Stimulated activated effector memory CD8-positive, alpha-beta T cell treated with anti-CD3 and anti-CD28 coated beads, Interleukin-12 subunit alpha, Interleukin-12 subunit beta, amount 100 ng/mL, for 72 hours (primary cell): ENCODE measurements at regions not wholly inside any gene's neighbourhood (a gene's known extent, or its start where the extent isn't known, plus 50 kb on each side); places are given as distances from the start of the nearest gene placed in this dataset.

Experiments used
- ATAC-seq: fragments of 150-1000 bp; cut with Tn5 transposase; 2 replicates; pipeline ENCODE4 v1.10.0; 2021
- DNase-seq, 2 donors: peaks; one replicate each; pipeline ENCODE4 v3.0.0; 2021 to 2022; ENCODE audit warnings: low spot score in 2 of 2
- H3K27ac Mint-ChIP-seq: one replicate; pipeline ENCODE4 v1.8.0; 2022; ENCODE audit warnings: mild to moderate bottlenecking, mixed read lengths
- H3K36me3 Mint-ChIP-seq: one replicate; pipeline ENCODE4 v1.8.0; 2022; ENCODE audit warnings: mild to moderate bottlenecking, mixed read lengths
- H3K4me1 Mint-ChIP-seq: one replicate; pipeline ENCODE4 v1.8.0; 2022; ENCODE audit warnings: mixed read lengths
- H3K4me3 Mint-ChIP-seq: one replicate; pipeline ENCODE4 v1.8.0; 2022; ENCODE audit warnings: mild to moderate bottlenecking, mixed read lengths
- H3K9me3 Mint-ChIP-seq: one replicate; pipeline ENCODE4 v1.8.0; 2022; ENCODE audit warnings: mixed read lengths

DNA sequence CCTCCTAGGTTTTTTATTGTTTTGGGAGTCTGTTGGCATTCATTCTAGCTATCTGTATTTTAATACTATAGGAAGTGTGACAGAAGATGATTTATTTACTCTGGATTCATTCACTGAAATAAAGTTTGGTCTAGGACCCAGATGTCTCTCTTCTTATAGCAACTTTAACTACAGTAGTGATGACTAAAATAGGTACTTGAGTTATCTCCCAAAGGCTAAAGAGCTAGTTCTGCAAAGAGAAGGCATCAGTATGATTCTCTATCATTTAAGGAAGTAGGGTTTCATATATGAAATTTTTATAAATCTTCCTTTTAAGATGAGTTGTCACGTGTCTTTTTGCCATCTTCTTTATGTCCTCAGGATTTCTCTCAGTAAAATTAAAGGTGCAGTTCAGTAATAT lies 507.4 kb downstream of the KCTD12 start:
- no peaks in the 10 kb centered on the region for H3K36me3 Mint-ChIP-seq
- no peaks in the 10 kb centered on the region for H3K4me1 Mint-ChIP-seq
- no peak overlapping the region for H3K4me3 Mint-ChIP-seq
- DNase-seq (no peak), ATAC-seq (no peak)
- peaks cover 2% of the 10 kb centered on the region for H3K9me3 Mint-ChIP-seq
- no peak overlapping the region for H3K27ac Mint-ChIP-seq

DNA sequence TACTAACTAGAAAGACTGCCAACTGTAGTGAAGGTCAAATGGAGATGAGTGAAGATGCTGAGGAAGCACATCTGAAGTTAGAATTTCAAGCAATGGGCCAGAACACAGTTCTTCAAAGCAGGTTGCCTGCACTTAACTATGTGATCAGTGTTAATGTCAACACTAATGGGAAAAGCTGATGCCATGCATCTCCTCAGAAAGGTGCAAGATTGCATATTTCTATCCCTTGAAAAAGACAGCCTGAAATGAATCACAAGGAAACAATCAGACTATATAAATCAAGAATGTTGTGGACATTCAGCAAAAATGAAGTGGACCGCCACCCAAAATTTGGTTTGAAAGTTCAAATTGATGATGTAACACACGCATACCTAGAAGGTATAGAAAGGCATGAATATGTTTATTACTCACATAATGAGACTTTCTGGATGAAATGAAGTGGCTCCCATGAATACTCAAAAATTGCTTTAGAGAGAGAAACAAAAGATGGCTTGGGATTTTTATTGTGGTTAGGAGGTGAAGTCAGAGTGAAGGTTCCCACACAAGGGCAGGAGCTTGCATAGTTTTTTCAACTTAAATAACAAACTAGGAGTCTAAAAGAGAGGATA lies 522.4 kb downstream of the KCTD12 start:
- Mint-ChIP-seq H3K36me3 (no peaks in the 10 kb centered on the region), H3K4me3 (no peak overlapping the region), H3K27ac (no peak overlapping the region), H3K9me3 (peaks cover 5% of the 10 kb centered on the region), H3K4me1 (no peaks in the 10 kb centered on the region)
- no peak for ATAC-seq
- no peak for DNase-seq

DNA sequence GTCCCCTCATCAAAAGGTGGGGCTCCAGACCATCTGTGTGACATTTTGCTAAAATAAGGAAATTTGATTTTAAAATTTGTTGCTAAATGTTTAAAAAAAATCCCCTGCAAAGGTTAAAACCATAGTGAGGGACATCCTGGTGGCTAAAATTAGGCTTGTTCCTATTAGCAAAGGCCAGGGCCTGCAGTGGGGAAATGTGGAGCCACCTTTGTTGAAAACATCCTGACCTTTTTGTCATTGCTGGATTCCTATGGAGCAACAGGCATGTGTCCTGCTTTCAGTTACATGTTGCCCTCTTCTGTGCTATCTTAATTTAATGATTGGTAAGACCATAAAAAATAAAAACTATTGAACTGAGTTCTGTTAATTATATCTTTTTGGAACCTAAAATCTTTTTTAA lies 524.3 kb downstream of the KCTD12 start:
- Mint-ChIP-seq H3K27ac (no peak overlapping the region), H3K4me1 (no peaks in the 10 kb centered on the region), H3K4me3 (no peak overlapping the region), H3K9me3 (peaks cover 5% of the 10 kb centered on the region), H3K36me3 (no peaks in the 10 kb centered on the region)
- DNase-seq (no peak), ATAC-seq (no peak)

DNA sequence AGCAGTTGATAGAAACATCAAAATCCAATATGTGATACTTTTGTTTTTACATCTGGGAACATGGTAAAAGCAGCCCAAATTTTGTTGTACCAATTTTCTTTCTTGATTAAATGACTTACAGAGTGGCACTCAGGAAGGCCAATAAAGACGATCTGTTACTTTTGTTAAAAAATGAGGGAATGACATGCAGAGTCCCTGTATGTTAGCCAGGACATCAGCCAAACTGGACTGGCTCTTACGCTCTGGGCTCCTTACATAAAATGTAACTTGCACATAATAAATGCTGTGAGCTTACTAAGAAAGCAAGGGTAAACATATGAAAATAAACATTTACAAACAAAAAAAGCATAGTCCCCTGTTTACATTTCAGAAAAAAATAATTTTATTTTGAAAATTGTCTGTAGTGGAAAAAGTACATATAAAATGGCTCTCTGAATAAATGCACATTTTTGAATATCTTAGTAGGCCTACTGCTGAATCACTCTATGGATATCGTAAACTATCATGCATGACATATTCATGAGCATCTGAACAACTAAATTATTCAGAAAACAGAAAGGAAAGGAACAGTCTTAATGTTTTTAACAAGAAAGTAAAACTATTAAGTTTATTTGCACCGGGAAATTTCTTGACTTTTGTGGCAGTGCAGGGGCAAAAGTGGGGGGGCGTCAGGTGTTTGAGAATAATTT lies 534.5 kb downstream of the KCTD12 start:
- Mint-ChIP-seq H3K27ac (no peak overlapping the region), H3K4me1 (no peaks in the 10 kb centered on the region), H3K4me3 (no peak overlapping the region), H3K36me3 (no peaks in the 10 kb centered on the region), H3K9me3 (peaks cover 3% of the 10 kb centered on the region)
- ATAC-seq: no peak
- DNase-seq: no peak

DNA sequence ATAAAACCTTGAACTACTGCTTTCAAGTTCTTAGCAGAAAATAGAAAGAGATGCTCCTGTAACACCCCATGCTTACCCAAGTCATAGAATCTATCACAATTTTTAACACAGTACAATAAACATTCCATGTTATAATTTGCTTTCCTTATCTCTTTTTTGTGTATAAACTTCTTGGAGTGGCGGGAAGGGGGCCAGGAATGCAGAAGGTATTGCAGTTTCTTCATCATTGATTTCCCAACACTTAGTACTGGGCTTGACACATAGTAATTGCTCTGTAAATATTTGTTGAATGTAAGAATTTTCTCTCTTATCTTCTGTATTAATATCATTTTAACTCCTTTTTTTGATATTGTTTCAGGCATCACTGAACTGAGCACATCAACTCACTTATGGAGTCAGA lies 535.8 kb downstream of the KCTD12 start:
- Mint-ChIP-seq H3K27ac (no peak overlapping the region), H3K4me3 (no peak overlapping the region), H3K36me3 (no peaks in the 10 kb centered on the region), H3K4me1 (no peaks in the 10 kb centered on the region), H3K9me3 (peaks cover 6% of the 10 kb centered on the region)
- no peak for ATAC-seq
- no peak for DNase-seq

DNA sequence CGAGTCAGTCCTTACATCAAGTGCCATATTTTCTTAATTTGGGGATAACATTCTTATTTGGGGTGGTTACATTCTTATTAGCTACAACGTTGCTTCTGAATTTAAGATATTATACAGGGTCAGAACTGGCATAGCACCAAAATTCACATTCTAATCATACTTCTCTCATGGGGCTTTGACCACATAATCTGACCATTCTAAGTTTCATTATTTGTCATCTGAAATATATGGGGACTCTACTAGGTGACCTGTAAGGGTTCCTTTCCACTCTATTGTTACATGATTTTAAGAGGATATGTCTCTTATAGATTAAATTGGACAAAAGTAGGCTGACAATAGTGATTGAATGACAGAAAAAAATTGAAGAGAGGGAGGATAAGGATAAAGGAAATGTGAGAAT lies 536.5 kb downstream of the KCTD12 start:
- no peaks in the 10 kb centered on the region for H3K4me1 Mint-ChIP-seq
- no peak for DNase-seq
- H3K9me3 Mint-ChIP-seq: peaks cover 4% of the 10 kb centered on the region
- no peak overlapping the region for H3K27ac Mint-ChIP-seq
- no peak overlapping the region for H3K4me3 Mint-ChIP-seq
- no peaks in the 10 kb centered on the region for H3K36me3 Mint-ChIP-seq
- no peak for ATAC-seq

DNA sequence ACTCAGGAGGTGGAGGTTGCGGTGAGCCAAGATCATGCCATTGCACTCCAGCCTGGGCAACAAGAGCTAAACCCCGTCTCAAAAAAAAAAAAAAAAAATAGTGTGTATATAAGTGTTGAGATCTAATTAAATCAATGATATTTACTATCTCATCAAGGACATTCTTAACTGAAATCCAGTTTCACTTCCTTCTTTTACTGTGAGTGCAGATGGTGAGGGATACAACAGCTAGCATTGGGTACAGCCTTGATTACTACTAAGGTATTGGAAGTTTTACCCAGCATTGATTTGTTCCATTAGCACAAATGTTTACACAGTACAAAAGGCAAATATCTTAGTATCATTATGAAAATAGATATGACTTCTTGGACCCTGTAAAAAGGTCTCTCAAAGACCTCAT lies 546.6 kb downstream of the KCTD12 start:
- Mint-ChIP-seq H3K27ac (no peak overlapping the region), H3K4me1 (no peaks in the 10 kb centered on the region), H3K4me3 (no peak overlapping the region), H3K9me3 (no peaks in the 10 kb centered on the region), H3K36me3 (no peaks in the 10 kb centered on the region)
- ATAC-seq (no peak), DNase-seq (no peak)

DNA sequence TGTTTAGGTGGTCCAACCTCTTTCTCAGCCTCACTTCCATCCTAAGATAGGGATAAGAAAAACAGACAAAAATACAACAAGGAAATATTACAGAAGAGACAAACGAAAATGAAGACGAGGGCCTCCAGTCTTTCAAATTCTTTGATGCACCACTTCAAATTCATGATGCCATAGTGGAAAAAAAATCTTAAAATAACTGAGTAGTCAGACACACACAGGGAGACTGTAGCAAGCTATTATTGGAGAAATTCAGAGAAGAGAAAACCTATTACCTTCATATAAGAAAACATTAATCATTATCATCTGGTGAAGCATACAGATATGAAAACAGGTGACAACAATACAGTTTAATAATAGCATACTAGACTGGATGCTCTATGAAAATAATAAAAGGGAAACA lies 548.2 kb downstream of the KCTD12 start:
- ATAC-seq (no peak), DNase-seq (no peak)
- no peak overlapping the region for H3K4me3 Mint-ChIP-seq
- H3K4me1 Mint-ChIP-seq: no peaks in the 10 kb centered on the region
- no peaks in the 10 kb centered on the region for H3K36me3 Mint-ChIP-seq
- no peak overlapping the region for H3K27ac Mint-ChIP-seq
- no peaks in the 10 kb centered on the region for H3K9me3 Mint-ChIP-seq

DNA sequence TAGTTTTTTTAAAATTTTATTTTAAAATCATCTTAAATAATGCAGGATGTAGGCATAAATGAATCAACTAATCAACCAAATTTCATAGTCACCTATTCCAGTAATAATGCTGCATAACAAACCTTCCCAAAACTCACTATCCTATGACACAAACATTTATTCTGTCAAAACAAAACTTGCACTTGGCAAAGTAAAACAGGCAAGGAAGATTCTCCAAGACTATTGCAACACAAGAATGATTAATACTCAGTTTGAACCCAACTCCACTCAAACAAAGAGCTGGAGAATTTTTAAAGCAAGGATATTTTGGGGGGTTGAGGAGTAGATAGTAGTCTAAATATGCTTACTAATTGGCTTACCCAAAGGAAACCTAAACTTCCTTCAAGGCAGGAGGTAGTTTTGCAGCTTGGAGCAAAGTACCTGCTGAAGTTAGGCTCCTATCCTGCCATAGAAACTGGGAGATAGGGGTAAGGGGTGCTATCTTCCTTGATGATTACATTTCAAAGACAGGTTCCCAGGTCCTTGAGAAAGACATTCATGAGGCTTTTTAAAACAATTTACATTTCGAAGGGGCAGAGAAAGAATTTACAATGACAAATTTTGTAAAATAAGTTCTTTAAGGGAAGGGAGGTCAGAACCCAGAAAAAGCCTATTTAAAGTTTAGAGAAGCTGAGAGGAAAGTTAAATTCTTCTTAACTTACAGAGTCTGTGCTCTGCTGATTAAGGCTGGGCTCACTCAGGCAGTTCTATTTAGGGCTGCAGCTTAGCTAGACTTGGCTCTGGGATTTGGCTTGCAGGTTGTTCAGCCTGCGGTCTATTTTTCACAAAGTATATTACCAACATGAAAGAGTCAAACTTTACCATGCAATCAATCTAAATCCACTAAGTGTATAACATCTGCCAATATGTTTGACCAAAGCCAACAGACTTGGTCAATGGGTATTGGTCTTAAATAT lies 549.0 kb downstream of the KCTD12 start:
- ATAC-seq (no peak), DNase-seq (no peak)
- H3K27ac Mint-ChIP-seq: no peak overlapping the region
- H3K9me3 Mint-ChIP-seq: peaks cover 3% of the 10 kb centered on the region
- H3K36me3 Mint-ChIP-seq: no peaks in the 10 kb centered on the region
- no peak overlapping the region for H3K4me3 Mint-ChIP-seq
- no peaks in the 10 kb centered on the region for H3K4me1 Mint-ChIP-seq

DNA sequence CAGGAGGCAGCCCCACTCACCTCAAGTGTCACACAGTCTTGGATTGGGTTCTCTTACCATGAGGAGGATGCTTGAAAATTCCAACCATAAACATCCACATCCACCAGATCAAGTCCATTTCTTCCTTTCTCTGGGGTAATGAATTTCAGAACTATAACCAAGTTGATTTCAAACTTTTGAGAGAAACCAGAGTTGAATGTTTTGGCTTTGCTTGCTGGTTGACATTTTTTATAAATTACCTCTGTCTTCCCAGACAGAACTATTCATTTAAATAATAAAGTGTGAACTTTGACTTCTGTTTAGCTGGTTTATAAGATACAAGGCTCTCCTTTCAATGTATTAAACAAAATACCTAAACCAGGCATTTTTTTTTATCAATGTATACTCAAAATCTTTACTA lies 550.7 kb downstream of the KCTD12 start:
- Mint-ChIP-seq H3K9me3 (peaks cover 3% of the 10 kb centered on the region), H3K4me1 (no peaks in the 10 kb centered on the region), H3K36me3 (no peaks in the 10 kb centered on the region), H3K27ac (no peak overlapping the region), H3K4me3 (no peak overlapping the region)
- no peak for ATAC-seq
- DNase-seq: no peak

DNA sequence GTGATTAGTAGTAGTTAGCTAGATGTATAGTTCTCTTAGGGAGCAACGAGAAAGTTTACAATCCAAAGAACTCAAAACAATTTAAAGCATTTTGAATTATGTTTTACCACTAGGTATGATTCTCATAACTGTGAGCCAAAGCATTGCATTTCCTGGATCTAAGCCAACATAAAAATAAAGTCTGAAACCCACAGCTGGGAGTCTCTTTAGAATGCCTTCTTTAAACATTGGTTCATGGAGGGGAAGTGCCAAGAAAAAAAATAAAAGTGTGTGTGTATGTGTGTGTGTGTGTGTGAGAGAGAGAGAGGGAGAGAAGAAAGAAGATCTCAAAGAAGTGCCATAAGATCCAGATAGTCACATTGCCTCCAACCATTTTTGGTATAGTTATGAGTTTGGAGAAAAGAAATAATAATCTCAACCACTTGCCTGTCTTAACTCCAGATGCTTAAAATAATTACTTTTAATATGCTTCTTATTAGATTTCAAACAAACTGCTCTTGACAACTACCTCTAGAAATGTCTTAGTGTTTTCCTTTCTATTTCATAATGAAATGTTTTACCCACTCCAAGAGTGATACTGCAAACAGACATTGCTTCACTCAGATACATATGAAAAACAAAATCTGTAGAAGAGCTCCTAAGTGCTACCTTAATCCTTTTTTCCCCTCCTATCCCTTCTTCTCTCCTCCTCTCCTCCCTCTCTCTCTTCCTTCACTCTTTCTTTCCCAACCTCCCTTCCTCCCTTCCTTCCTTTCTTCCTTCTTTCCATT lies 554.1 kb downstream of the KCTD12 start:
- H3K36me3 Mint-ChIP-seq: no peaks in the 10 kb centered on the region
- H3K9me3 Mint-ChIP-seq: peaks cover 3% of the 10 kb centered on the region
- no peak for DNase-seq
- no peak for ATAC-seq
- H3K4me3 Mint-ChIP-seq: no peak overlapping the region
- no peak overlapping the region for H3K27ac Mint-ChIP-seq
- H3K4me1 Mint-ChIP-seq: no peaks in the 10 kb centered on the region

DNA sequence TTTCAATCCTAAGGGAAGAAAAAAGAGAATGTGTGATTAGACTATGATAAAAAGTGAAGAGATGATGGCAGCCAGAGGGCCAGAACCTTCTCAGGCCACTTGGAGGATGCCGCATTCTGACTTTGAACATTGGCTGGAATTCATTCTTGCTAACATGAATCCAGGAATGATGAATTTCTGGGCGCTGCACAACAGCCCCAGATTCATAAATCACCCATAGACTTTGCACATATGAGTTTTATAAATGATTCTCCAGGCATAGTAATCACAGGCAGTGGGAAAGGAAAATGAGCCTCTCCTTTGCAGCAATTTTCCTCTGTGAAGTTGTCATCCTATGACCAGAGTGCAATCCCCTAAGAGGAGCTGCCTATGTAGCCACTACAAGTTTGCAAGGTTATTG lies 555.4 kb downstream of the KCTD12 start:
- Mint-ChIP-seq H3K4me3 (no peak overlapping the region), H3K36me3 (no peaks in the 10 kb centered on the region), H3K9me3 (peaks cover 3% of the 10 kb centered on the region), H3K27ac (no peak overlapping the region), H3K4me1 (no peaks in the 10 kb centered on the region)
- DNase-seq (no peak), ATAC-seq (no peak)

DNA sequence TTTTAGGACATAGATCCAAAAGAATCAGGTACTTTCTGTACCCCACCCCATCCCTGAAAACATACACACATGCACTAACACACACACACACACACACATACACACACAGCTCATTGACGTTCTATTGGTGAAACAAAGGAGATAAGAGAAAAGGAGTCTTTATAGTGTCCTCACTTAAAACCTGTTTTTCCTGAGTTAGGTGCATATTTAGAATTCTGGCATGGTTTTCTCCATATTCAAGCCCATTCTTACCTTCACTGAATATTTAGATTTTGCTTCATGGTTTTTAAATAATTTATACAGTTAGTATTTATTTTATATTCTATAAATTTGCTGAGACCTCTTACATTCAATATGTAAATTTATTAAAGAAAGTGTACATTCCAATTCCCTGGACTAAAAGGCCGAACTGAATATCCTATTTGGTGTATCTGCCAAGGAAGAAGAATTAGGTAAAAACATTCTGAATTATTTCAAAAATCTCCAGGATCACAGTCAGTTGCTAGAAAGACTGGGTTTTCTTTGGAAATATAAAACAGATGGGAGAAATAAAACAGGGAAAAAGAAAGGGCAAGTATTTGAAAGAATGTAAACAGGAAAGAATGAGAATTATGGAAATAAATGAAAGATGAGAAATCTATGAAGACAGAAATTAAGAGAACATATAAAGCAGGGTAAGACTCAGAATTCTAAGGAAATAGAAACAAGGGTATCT lies 556.2 kb downstream of the KCTD12 start:
- ATAC-seq: no peak
- no peaks in the 10 kb centered on the region for H3K4me1 Mint-ChIP-seq
- H3K9me3 Mint-ChIP-seq: peaks cover 3% of the 10 kb centered on the region
- H3K36me3 Mint-ChIP-seq: no peaks in the 10 kb centered on the region
- no peak for DNase-seq
- H3K4me3 Mint-ChIP-seq: no peak overlapping the region
- H3K27ac Mint-ChIP-seq: no peak overlapping the region

DNA sequence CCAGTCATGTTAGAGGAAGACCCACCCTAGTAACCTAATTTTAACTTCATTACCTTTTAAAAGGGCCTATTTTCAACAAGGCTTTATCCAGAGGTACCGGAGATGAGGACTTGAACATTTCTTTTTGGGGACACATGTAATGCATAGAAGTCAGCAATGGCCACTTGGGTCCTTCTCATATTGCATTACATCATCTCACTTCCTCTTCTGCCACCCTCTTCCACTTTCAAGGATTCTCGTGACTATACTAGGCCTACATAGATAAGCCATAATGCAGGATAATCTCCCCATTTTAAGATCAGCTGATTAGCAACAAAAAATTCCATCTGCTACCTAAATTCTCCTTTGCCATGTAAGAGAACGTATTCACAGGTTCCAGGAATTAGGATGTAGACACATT lies 557.2 kb downstream of the KCTD12 start:
- Mint-ChIP-seq H3K27ac (no peak overlapping the region), H3K9me3 (peaks cover 3% of the 10 kb centered on the region), H3K4me1 (no peaks in the 10 kb centered on the region), H3K36me3 (no peaks in the 10 kb centered on the region), H3K4me3 (no peak overlapping the region)
- DNase-seq (no peak), ATAC-seq (no peak)

DNA sequence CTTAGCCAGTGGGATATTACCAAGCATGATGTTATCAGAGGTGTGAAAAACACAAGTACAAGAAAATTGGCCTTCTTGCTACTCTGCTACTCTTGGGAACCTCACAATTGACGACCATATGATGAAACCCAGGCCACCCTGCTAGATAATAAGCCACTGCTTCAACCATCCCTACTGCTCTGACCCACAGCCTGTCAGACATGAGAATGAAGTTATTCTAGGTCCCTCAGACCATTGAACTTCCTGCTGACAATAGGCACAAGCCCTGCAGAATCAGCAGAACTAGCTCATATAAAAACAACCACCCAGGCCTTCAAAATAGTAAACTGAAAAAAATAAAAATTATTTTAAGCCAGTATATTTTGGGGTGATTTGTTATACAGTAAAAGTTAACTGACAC lies 559.9 kb downstream of the KCTD12 start:
- H3K36me3 Mint-ChIP-seq: no peaks in the 10 kb centered on the region
- no peak for ATAC-seq
- no peaks in the 10 kb centered on the region for H3K4me1 Mint-ChIP-seq
- peaks cover 4% of the 10 kb centered on the region for H3K9me3 Mint-ChIP-seq
- H3K27ac Mint-ChIP-seq: no peak overlapping the region
- H3K4me3 Mint-ChIP-seq: no peak overlapping the region
- no peak for DNase-seq
